ENCODE measurements at regions not wholly inside any gene's neighbourhood (a gene's known extent, or its start where the extent isn't known, plus 50 kb on each side); places are given as distances from the start of the nearest gene placed in this dataset.

DNA sequence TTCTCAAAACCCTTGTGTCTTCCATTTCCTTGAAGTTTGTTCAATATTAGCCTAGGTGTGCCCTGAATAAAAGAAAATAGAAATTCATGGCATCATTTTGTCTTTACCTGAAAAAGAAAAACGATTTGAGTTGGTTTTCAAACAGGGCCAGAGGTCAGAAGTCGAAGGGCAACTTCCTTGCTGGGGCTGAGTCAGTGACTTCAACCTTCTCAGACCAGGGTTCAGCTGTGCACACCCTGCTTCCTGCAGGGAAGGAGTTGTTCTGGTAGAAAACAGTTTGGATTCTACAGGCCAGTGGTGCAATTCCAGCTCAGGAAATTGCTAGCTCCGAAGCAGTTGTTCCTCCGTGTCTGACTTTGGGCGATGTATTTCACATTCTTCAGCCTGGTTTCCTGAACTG lies 132.1 kb upstream of the SLC30A5 start:
- TF ChIP-seq, protein P1, sequence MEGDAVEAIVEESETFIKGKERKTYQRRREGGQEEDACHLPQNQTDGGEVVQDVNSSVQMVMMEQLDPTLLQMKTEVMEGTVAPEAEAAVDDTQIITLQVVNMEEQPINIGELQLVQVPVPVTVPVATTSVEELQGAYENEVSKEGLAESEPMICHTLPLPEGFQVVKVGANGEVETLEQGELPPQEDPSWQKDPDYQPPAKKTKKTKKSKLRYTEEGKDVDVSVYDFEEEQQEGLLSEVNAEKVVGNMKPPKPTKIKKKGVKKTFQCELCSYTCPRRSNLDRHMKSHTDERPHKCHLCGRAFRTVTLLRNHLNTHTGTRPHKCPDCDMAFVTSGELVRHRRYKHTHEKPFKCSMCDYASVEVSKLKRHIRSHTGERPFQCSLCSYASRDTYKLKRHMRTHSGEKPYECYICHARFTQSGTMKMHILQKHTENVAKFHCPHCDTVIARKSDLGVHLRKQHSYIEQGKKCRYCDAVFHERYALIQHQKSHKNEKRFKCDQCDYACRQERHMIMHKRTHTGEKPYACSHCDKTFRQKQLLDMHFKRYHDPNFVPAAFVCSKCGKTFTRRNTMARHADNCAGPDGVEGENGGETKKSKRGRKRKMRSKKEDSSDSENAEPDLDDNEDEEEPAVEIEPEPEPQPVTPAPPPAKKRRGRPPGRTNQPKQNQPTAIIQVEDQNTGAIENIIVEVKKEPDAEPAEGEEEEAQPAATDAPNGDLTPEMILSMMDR (IDR thresholded peaks at IDR 0.05) = no peak
- TF ChIP-seq ZFX (IDR thresholded peaks at IDR 0.05; ENCODE audit: borderline replicate concordance) = no peak
